Fibroblast of pulmonary artery (primary cell): ENCODE measurements at regions not wholly inside any gene's neighbourhood (a gene's known extent, or its start where the extent isn't known, plus 50 kb on each side); places are given as distances from the start of the nearest gene placed in this dataset.
"Not testable (repeated sequence)": the region's sequence is repeated elsewhere in the genome, so short reads cannot be mapped to it uniquely, and the experiment has no call there.

Source experiments
- DNase-seq: peaks from one replicate; pipeline ENCODE4 v3.0.0-alpha.2; 2010; ENCODE audit warnings: low read depth
- H3K4me3 ChIP-seq: replicated peaks from 2 replicates; pipeline ENCODE4 v1.5.1; 2011; ENCODE audit warnings: low read depth, mild to moderate bottlenecking, control low read depth, low read length, moderate library complexity
- TF ChIP-seq, protein P1 (sequence below): IDR thresholded peaks from 2 replicates; pipeline ENCODE4 v1.5.1; 2011; ENCODE audit warnings: mild to moderate bottlenecking, control low read depth, low read length, inconsistent platforms; ENCODE audit errors: missing control alignments

DNA sequence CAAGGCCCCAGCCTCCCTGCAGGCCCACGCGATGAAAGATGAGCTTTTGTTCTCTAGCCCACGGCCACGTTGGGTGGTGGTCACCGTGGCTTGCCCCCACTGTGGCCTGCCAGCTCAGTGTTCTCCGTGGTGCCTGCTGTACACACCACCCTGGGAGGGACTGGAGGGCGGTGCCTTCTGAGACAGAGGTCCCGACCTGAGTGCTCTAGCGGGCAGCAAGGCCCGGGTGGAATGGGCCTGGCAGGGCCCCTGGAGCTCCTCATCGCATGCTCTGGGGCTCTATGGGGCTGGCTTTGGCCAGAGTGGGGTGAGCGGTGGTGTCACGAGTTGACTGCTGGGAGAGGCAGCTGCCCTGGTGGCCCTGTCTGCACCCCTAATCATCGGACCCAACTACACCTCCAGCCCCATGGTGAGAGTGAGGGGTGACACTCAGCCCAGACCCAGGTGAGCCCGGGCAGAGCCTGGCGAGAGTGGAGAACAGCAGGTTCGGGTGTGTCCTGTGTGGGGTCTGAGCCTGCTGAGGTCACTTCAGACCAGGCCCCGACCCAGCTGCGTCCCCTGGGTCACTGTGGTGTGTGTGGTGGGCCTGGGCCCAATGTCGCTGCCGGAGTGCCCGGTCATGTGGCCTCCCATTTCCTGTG lies 541.9 kb downstream of the TBC1D22A start:
- DNase-seq, result no peak
- TF ChIP-seq, protein P1, sequence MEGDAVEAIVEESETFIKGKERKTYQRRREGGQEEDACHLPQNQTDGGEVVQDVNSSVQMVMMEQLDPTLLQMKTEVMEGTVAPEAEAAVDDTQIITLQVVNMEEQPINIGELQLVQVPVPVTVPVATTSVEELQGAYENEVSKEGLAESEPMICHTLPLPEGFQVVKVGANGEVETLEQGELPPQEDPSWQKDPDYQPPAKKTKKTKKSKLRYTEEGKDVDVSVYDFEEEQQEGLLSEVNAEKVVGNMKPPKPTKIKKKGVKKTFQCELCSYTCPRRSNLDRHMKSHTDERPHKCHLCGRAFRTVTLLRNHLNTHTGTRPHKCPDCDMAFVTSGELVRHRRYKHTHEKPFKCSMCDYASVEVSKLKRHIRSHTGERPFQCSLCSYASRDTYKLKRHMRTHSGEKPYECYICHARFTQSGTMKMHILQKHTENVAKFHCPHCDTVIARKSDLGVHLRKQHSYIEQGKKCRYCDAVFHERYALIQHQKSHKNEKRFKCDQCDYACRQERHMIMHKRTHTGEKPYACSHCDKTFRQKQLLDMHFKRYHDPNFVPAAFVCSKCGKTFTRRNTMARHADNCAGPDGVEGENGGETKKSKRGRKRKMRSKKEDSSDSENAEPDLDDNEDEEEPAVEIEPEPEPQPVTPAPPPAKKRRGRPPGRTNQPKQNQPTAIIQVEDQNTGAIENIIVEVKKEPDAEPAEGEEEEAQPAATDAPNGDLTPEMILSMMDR, result no peak
- no peak overlapping the region for H3K4me3 ChIP-seq

DNA sequence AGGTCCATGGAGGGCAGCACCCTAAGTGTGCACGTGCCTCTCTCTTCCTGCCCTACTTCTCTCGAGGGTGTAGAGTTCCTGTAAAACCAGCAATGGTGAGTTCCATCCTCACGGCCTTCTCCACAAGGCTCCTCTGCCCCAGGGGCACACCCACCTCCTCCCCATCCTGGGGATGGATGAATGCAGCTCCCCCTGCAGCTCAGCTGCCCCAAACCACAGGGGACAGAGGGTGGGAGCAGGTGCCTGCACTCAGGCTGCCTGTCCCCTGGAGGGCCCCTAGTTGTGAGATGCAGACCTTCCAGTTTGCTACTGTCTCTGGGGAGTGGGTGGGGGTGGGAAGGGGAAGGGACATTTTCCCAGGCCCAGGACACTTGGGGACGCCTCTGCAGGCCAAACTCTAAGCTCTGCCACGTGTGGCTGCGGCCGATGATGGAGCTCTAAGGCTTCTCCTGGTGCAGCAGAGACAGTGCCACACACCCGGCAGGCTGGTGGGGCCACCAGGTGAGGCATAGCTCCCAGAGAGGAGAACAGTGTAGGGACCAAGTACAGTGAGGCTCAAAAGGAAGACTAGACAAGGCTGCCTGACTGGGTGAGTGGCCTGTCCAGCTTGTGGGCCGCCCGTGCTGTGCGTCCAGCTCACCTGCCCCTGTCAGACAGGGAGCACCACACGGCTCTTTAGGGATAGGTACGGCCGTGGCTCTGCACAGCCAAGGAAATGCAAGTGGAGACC lies 540.9 kb downstream of the TBC1D22A start:
- H3K4me3 ChIP-seq, result no peak overlapping the region
- no peak for DNase-seq
- TF ChIP-seq, protein P1, result no peak

DNA sequence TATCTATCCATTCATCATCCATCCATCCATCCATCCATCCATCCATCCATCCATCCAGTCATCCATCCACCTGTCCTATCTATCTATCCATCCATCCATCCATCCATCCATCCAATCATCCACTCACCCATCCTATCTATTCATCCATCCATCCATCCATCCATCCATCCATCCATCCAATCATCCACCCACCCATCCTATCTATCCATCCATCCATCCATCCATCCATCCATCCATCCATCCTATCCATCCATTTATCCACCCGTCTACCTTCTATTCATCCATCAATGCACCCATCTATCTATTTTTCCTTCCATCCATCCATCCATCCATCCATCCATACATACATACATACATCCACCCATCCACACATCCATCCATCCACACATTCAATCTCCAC lies 540.1 kb downstream of the TBC1D22A start:
- not testable (repeated sequence) for DNase-seq, H3K4me3 ChIP-seq

DNA sequence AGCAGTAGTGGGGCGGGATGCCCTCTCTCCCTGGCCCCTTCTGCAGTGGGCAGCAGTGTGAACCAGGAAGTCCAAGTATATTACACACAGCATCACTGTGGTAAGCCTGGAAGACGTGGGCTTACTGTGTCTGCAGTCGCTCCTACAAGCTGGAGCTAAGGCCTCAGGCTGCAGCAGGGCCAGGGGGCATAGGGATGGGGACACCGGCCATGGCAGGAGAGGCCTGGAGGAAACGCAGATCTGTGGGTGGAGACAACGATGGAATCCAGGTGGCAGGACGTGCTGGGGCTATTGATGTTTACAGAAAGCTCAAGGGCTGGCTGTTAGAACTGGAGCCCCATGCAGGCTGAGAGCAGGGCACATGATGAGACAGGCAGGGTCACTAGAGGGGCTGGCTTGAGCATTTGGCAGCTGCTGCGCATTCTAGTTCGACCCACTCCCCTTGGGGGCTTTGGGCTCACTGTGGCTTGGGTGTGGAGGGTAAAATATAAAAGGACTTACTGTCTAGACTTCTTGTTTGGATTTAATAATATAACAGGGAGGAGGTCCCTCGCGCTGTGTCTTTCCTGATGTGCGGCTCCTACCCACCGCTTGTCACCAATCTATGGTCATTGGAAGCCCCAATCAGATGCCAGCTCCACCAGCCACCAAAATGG lies 539.5 kb downstream of the TBC1D22A start:
- no peak overlapping the region for H3K4me3 ChIP-seq
- DNase-seq, result no peak
- TF ChIP-seq, protein P1, result no peak

DNA sequence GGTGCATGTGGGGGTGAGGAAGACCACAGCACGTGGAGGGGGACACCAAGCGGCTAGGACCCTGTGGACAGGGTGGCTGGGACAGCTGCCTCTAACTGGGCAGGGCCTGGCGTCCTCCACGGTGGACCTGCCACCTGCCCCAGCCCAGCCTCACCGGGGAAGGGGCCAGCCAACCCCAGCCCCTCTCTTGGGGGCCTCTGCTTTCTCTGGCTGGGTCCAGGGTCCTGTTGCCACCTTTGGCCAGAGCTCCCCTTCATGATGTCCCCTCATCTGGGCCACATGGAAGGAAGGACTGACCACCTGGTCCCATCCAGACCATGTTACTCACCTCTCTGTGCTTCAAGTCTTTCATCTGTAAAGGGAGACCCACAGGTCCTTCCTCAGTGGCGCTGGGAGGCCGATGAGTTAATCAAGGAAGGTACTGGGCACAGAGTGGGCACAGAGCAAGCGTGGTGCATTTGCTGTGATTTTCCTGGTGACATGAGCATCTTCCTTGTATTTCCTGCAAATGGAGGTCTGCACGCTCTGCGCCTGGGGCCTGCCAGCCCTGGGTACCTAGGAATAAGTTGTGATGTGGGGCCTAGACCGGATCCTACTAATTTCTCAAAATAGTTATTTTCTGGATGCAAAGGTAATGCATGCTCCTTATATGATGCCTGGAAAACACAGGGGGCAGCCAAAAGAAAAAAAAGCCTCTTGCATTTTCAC lies 538.4 kb downstream of the TBC1D22A start:
- no peak for DNase-seq
- TF ChIP-seq, protein P1, result no peak
- H3K4me3 ChIP-seq, result no peak overlapping the region

DNA sequence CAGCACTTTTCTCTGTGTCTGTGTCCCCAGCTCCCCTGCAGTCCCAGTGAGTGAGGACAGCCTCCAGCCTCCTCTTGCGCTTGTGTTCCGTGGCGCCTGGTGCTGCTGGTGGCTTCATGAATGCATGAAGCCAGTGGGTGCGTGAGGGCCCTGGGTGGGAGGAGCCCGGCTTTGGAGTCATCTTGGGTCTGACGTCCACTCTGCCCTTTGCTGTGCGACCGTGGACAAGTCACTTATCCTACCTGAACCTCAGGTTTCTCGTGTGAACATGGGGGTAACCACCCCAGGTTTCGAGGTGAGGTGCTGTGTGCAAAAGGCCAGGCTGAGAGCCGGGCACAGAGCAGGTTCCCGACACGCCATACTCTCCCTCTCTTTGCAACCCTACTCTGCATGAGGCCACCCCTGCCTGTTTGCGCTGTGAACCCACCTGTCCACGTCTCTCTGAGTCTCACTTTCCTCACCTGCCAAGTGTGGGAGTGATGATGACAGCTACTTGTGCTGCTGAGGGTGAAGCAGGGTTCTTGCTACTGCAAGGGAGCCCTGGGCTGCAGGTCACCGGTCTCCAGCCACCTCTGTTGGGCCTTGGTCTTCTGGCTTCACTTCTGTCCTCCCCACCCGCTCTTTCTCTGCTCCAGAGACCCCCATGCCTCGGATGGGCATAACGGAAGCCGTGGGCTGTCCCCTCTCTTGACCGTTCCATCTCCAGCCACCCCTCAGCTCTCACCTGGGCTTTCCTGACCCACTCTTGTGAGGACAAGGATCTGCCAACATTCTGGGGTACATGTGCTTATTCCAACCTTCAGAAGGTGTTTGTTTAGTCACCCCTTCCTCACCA lies 537.6 kb downstream of the TBC1D22A start:
- H3K4me3 ChIP-seq, result no peak overlapping the region
- DNase-seq, result no peak
- TF ChIP-seq, protein P1, result no peak
